ENCODE measurements at regions not wholly inside any gene's neighbourhood (a gene's known extent, or its start where the extent isn't known, plus 50 kb on each side); places are given as distances from the start of the nearest gene placed in this dataset.

DNA sequence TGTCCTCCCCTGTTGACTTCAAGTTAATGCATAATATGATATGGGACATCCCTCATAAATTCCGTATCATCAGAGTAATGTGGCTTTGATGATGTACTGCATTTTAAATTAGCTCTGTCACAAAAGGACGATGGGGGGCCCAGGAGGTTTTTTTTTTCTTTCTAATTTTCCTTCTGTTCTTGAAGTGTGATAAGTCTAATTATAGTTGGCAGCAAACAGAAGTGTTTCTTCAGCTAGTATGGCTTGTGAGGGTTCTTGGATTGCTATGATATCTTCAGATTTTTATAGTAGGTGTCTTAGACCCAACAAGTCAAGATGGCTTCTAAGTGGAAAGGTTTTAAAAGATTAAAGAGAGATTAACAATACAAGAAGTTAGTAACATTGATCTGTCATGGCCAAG is 796.2 kb upstream of the RBFOX1 start:
- H3K4me3 Mint-ChIP-seq = no peak overlapping the region
- no peak overlapping the region for H3K27ac Mint-ChIP-seq
- no peaks in the 10 kb centered on the region for H3K4me1 Mint-ChIP-seq (ENCODE audit: low read depth in 2 of 2)
- DNase-seq (ENCODE audit: low spot score) = no peak
- H3K9me3 Mint-ChIP-seq = peaks cover 14% of the 10 kb centered on the region
- no peaks in the 10 kb centered on the region for H3K27me3 Mint-ChIP-seq
- no peaks in the 10 kb centered on the region for H3K36me3 Mint-ChIP-seq
- ATAC-seq = no peak

DNA sequence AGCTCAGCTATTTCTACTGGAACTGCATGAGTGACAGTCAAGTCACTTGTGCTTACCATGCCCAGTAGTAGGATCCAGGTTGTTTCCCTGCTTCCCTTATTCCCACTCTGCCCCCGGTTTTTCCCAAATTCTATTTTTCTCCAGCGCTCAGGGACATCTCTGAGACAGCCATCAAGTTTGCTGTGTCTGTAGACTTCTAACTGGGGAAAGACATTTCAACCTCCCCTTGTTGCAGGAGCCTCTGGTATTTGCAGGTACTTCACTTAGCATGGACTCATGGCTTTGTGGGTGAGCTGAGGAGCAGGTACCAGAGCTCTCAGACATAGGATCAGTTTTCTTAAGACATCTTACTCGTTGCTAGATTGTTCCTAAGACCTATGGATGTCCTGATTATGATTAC is 801.6 kb upstream of the RBFOX1 start:
- Mint-ChIP-seq H3K27ac (no peak overlapping the region), H3K4me3 (no peak overlapping the region), H3K9me3 (peaks cover 16% of the 10 kb centered on the region), H3K36me3 (no peaks in the 10 kb centered on the region), H3K4me1 (ENCODE audit: low read depth in 2 of 2) (no peaks in the 10 kb centered on the region), H3K27me3 (no peaks in the 10 kb centered on the region)
- DNase-seq (ENCODE audit: low spot score) (no peak), ATAC-seq (no peak)

DNA sequence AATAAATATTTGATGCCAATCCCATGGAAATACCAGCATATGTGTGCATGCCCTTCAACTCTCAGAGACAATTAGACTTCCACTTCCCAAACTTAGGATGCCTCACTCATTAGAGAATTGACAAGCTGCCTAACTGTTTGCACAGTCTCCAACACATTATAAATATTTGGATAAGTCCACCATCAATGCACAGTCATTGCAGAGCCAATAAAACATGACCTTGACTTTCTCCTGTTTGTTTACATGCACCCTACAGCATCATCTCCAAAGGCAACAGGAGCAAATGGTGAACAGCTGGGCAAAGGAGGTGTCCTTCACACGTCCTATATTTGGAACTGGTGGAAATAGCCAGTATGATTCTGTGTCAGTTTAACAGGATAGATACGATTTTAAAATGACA is 804.4 kb upstream of the RBFOX1 start:
- no peaks in the 10 kb centered on the region for H3K4me1 Mint-ChIP-seq (ENCODE audit: low read depth in 2 of 2)
- no peak for DNase-seq (ENCODE audit: low spot score)
- H3K36me3 Mint-ChIP-seq = no peaks in the 10 kb centered on the region
- no peak overlapping the region for H3K27ac Mint-ChIP-seq
- H3K4me3 Mint-ChIP-seq = no peak overlapping the region
- no peaks in the 10 kb centered on the region for H3K27me3 Mint-ChIP-seq
- no peak for ATAC-seq
- peaks cover 19% of the 10 kb centered on the region for H3K9me3 Mint-ChIP-seq

DNA sequence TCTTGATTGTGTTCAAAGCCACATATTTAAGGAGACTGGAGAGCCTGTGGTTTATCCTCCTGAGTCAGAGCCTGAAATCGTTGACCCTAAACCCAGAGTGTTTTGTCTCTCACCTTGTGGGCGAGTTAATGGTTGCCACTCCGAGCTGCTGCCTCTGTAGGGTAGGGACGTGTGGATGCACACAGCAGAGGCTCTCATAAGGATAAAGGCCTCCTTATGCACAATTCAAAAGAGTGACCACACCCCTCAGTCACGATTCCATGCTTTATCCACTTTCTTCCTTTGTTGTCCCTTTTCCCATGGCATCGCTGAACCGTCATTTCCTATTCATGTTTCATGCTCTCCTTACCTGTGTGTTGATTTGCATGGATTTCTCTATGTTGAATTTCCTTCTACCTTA is 805.0 kb upstream of the RBFOX1 start:
- Mint-ChIP-seq H3K27ac (no peak overlapping the region), H3K27me3 (no peaks in the 10 kb centered on the region), H3K4me1 (ENCODE audit: low read depth in 2 of 2) (no peaks in the 10 kb centered on the region), H3K36me3 (no peaks in the 10 kb centered on the region), H3K4me3 (no peak overlapping the region), H3K9me3 (peaks cover 21% of the 10 kb centered on the region)
- ATAC-seq (no peak), DNase-seq (ENCODE audit: low spot score) (no peak)

DNA sequence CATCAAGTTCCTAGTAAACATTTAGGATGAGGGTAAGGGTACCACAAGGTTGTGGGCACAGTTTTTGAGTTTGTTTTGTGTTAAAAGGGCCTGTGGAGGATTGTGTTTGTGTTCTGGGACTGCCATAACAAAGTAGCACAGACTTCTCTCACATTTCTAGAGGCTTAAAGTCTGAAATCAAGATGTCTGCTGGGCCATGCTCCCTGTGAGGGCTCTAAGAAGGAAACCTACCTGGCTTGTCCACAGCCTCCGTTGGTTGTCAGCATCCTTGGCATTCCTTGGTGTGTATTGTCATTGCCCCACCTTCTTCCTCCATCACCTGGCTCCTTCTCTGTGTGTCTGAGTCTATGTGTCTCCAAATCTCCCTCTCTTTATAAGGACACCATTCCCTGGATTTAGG is 808.1 kb upstream of the RBFOX1 start:
- ATAC-seq (no peak), DNase-seq (ENCODE audit: low spot score) (no peak)
- H3K27me3 Mint-ChIP-seq = no peaks in the 10 kb centered on the region
- H3K4me3 Mint-ChIP-seq = no peak overlapping the region
- H3K4me1 Mint-ChIP-seq (ENCODE audit: low read depth in 2 of 2) = no peaks in the 10 kb centered on the region
- H3K36me3 Mint-ChIP-seq = no peaks in the 10 kb centered on the region
- H3K9me3 Mint-ChIP-seq = peaks cover 17% of the 10 kb centered on the region
- no peak overlapping the region for H3K27ac Mint-ChIP-seq

DNA sequence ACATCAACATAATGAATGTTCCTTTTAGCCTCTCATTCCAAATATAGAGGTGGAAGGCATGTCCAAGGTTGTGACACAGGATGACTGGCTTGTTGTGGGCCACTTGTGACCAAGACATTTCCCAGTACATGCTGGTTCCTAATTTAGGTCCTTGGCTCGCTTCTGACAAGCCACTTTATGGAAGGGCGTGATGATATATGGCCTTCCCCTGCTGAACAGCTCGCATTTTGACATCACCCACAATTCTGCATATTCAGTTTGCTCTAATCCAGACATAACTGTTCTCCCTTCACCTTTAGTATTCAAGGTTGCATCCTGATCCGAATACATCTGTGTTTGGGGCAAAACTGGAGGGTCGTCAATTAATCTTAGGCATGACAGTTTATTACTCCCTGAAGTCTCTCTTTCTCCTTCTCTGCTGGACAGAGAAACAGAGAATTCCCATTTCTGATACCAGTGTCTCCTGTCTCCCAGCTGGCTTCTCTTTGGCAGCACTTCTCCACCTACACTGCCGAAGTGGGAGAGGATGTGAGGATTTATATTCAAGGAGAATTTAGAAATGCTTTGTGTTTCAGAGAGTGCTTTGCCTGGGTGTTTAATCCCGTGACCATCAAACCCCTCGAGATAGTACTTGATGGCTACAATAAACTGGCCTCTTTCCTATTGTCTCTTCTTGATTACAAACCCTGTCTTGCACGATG is 815.5 kb upstream of the RBFOX1 start:
- Mint-ChIP-seq H3K27me3 (no peaks in the 10 kb centered on the region), H3K9me3 (peaks cover 12% of the 10 kb centered on the region), H3K27ac (no peak overlapping the region), H3K36me3 (no peaks in the 10 kb centered on the region), H3K4me3 (no peak overlapping the region), H3K4me1 (ENCODE audit: low read depth in 2 of 2) (no peaks in the 10 kb centered on the region)
- ATAC-seq (no peak), DNase-seq (ENCODE audit: low spot score) (no peak)

DNA sequence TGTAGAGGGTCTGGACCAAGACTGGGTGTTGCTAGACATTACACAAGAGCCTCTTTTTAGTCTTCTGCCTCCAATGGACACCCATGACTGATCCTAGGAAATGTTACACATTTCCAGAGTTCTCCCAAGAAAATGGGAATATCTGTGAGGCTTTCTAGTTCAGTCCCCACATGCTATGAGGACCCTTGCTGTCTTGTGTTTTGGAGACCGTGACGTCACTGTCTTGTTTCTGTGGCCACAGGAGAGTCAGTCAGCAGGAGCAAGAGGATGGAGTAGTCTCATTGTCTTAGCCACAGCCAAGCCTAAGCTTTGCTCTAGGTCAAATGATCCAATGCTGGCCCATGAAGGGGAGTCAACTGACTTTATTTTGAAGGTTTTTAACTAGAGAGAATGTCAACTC is 820.1 kb upstream of the RBFOX1 start:
- Mint-ChIP-seq H3K4me1 (ENCODE audit: low read depth in 2 of 2) (no peaks in the 10 kb centered on the region), H3K4me3 (no peak overlapping the region), H3K9me3 (peaks cover 10% of the 10 kb centered on the region), H3K36me3 (no peaks in the 10 kb centered on the region), H3K27ac (no peak overlapping the region), H3K27me3 (no peaks in the 10 kb centered on the region)
- ATAC-seq (no peak), DNase-seq (ENCODE audit: low spot score) (no peak)

DNA sequence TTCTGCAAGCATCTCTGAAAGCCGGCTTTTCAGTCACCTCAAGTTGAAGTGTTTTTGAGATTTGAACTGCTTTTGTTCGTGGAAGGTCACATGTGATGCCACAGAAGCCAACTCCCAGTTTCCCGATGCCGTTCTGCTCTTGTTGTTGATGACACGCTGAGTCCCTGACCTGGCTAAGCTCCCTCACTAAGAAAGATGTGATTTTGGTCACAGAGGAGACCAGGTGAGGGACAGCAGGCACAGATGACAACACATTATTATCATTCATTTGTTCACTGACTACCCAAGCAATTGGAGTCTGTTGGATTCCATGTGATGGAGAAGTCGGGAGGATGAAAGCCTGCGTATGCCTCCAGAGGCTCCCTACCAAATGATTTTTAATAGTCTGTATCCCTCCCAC is 822.4 kb upstream of the RBFOX1 start:
- peaks cover 24% of the 10 kb centered on the region for H3K9me3 Mint-ChIP-seq
- H3K27me3 Mint-ChIP-seq = no peaks in the 10 kb centered on the region
- H3K4me3 Mint-ChIP-seq = no peak overlapping the region
- no peak overlapping the region for H3K27ac Mint-ChIP-seq
- DNase-seq (ENCODE audit: low spot score) (no peak), ATAC-seq (no peak)
- H3K36me3 Mint-ChIP-seq = no peaks in the 10 kb centered on the region
- H3K4me1 Mint-ChIP-seq (ENCODE audit: low read depth in 2 of 2) = no peaks in the 10 kb centered on the region

DNA sequence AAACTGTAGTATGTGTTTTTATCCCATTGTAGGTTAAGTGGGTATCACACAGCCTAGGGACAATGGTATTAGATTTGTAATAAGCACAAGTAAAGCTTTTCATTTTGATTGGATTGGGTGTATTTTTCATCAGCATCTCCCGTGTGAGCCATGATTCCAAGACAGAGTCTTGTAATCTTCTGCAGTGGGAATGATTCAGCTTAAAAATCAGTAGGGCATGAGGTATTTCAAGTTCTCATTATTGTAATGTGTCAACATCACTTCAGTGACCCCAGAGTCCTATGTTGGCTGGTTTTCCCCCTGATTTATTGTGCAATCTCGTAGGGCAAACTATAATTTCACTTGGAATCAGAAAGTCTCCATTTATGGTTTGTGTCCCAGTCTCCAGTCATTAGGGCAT is 833.2 kb upstream of the RBFOX1 start:
- no peak for ATAC-seq
- Mint-ChIP-seq H3K36me3 (no peaks in the 10 kb centered on the region), H3K27me3 (no peaks in the 10 kb centered on the region), H3K4me3 (no peak overlapping the region), H3K9me3 (peaks cover 8% of the 10 kb centered on the region), H3K27ac (no peak overlapping the region), H3K4me1 (ENCODE audit: low read depth in 2 of 2) (no peaks in the 10 kb centered on the region)
- DNase-seq (ENCODE audit: low spot score) = no peak

DNA sequence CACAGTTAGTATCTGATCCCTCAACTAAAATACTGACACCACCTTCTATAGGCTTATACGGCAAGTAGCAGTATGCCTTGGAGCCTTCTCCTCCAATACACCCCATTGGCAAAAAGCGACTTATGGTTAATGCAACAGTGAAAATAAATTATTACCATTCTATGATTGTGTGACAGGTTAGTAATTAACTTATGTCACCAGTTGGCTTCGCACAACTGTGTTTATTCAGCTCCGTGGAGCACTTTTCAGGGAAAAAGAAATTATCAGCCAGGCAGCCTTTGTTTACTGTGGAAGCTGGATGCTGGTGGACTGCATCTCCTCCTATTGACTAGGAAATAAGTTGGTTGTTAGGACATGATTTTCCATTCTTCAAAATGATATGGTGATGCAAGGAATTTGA is 833.8 kb upstream of the RBFOX1 start:
- no peak overlapping the region for H3K4me3 Mint-ChIP-seq
- H3K4me1 Mint-ChIP-seq (ENCODE audit: low read depth in 2 of 2) = no peaks in the 10 kb centered on the region
- no peaks in the 10 kb centered on the region for H3K27me3 Mint-ChIP-seq
- no peak for DNase-seq (ENCODE audit: low spot score)
- H3K27ac Mint-ChIP-seq = no peak overlapping the region
- H3K9me3 Mint-ChIP-seq = peaks cover 8% of the 10 kb centered on the region
- H3K36me3 Mint-ChIP-seq = no peaks in the 10 kb centered on the region
- no peak for ATAC-seq

DNA sequence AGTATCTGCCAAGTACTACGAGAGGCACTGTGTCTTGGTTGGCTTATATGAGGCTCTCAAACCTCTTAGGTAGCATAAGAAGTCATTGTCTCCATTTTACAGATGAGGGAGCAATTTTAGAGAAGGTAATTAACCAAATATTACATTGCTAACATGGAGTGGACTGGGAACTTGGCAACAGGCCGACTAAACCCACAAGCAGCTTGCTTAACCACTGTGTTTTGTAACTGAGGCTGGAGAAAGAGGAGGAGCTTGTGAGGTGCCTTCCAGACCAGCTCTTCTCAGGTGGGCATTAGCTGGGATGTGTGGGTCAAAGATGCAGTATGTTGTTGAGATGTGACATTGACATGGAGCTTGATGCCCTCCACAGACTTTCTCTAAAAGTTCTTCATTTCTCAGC is 835.6 kb upstream of the RBFOX1 start:
- no peaks in the 10 kb centered on the region for H3K4me1 Mint-ChIP-seq (ENCODE audit: low read depth in 2 of 2)
- H3K36me3 Mint-ChIP-seq = no peaks in the 10 kb centered on the region
- DNase-seq (ENCODE audit: low spot score) (no peak), ATAC-seq (no peak)
- H3K9me3 Mint-ChIP-seq = peaks cover 8% of the 10 kb centered on the region
- no peak overlapping the region for H3K27ac Mint-ChIP-seq
- no peak overlapping the region for H3K4me3 Mint-ChIP-seq
- no peaks in the 10 kb centered on the region for H3K27me3 Mint-ChIP-seq

DNA sequence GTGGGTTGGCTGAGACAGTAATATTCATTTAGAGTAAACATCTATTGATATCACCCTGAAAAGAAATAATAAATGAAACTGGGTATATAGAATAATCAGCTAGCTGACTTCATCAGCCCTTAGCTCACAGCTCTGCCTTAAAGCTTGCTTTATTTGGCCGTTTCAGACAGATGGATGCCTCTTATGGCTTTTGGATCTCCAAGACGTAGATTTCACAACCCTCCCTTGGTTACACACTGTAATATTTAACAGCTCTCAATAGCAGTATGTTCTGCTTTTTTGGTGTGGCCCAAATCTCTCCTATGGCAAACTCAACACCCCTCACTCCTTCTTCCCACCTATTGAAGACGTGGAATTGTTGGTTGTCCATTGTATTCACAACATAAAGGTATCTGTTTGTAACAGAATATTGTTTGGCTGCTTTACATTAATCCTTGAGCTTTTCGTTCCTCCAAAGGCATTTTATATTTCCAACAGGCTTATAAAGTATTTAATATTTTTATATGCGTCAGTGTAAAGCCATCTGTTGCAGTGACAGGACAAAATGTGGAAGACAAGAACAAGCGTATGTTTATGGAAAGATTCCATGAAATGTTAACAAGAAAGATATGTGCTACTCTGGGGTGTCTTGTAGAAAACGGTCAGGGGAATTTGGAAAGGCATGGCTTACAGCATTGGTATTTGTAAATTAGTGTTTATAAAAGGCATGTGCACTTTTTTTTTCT is 837.0 kb upstream of the RBFOX1 start:
- peaks cover 4% of the 10 kb centered on the region for H3K9me3 Mint-ChIP-seq
- no peaks in the 10 kb centered on the region for H3K36me3 Mint-ChIP-seq
- H3K4me3 Mint-ChIP-seq = no peak overlapping the region
- no peaks in the 10 kb centered on the region for H3K4me1 Mint-ChIP-seq (ENCODE audit: low read depth in 2 of 2)
- DNase-seq (ENCODE audit: low spot score) = no peak
- no peak overlapping the region for H3K27ac Mint-ChIP-seq
- ATAC-seq = no peak
- H3K27me3 Mint-ChIP-seq = no peaks in the 10 kb centered on the region

DNA sequence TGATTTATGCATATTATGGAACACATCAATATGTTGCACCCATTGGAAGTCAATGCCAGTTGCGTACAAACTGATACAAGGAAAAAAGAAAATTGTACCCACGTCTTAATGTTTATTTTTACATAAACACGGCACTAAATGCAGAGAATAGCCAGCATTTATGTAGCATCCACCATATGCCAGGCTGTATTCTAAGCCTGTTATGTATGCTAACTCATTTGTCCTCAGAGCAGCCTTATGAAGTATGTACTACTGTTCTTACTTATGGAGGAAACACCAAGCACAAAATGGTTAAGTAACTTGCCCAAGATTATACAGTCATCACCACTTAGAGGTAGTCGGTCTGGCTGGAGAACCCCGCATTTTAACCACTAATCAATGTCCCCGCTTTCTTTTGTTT is 837.9 kb upstream of the RBFOX1 start:
- no peak overlapping the region for H3K27ac Mint-ChIP-seq
- H3K4me1 Mint-ChIP-seq (ENCODE audit: low read depth in 2 of 2) = no peaks in the 10 kb centered on the region
- no peaks in the 10 kb centered on the region for H3K9me3 Mint-ChIP-seq
- no peak overlapping the region for H3K4me3 Mint-ChIP-seq
- H3K36me3 Mint-ChIP-seq = no peaks in the 10 kb centered on the region
- DNase-seq (ENCODE audit: low spot score) (no peak), ATAC-seq (no peak)
- no peaks in the 10 kb centered on the region for H3K27me3 Mint-ChIP-seq

DNA sequence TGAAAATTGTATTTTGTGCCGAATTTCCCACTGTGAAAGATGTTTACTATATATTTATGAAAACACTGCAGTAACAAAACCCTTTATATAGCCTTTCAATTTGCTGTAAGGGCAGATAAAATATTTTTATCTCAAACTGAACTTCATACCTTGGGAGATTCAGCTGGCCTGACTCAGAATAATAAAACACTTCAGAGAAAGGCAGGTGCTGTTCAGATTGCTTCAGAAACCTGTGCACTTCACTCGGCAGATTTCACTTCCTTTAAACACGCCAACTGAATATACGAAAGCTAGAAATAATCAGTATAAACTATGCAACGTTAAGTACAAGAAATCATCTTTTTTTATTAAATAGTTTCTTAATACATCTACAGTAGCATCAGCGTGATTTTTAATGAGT is 839.1 kb upstream of the RBFOX1 start:
- ATAC-seq (no peak), DNase-seq (ENCODE audit: low spot score) (no peak)
- no peaks in the 10 kb centered on the region for H3K36me3 Mint-ChIP-seq
- no peak overlapping the region for H3K4me3 Mint-ChIP-seq
- H3K27me3 Mint-ChIP-seq = no peaks in the 10 kb centered on the region
- no peaks in the 10 kb centered on the region for H3K9me3 Mint-ChIP-seq
- no peaks in the 10 kb centered on the region for H3K4me1 Mint-ChIP-seq (ENCODE audit: low read depth in 2 of 2)
- H3K27ac Mint-ChIP-seq = no peak overlapping the region

DNA sequence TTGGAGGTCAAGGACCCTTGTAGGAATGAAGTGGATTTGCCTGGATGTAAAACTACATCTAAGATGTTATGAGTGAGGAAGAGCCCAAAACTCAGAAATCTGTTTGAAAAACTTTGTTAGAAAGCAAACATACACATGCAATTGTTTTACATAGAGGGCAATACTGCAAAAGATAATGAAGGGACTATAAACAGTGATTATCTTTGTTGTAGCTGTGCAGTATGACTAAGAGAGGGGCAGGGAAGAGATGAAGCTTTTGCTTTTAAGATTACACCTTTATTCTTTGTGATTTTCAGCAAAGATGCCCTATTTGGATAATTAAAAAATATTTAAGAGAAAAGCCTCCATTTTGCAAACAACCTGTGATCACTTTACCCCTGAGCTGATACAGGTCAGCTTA is 839.9 kb upstream of the RBFOX1 start:
- H3K4me1 Mint-ChIP-seq (ENCODE audit: low read depth in 2 of 2) = no peaks in the 10 kb centered on the region
- H3K4me3 Mint-ChIP-seq = no peak overlapping the region

More for the DNA sequence above, 839.9 kb upstream of the RBFOX1 start:
- DNase-seq (ENCODE audit: low spot score) (no peak), ATAC-seq (no peak)
- Mint-ChIP-seq H3K27ac (no peak overlapping the region), H3K27me3 (no peaks in the 10 kb centered on the region), H3K9me3 (no peaks in the 10 kb centered on the region), H3K36me3 (no peaks in the 10 kb centered on the region)
